ENCODE measurements at regions not wholly inside any gene's neighbourhood (a gene's known extent, or its start where the extent isn't known, plus 50 kb on each side); places are given as distances from the start of the nearest gene placed in this dataset.

DNA sequence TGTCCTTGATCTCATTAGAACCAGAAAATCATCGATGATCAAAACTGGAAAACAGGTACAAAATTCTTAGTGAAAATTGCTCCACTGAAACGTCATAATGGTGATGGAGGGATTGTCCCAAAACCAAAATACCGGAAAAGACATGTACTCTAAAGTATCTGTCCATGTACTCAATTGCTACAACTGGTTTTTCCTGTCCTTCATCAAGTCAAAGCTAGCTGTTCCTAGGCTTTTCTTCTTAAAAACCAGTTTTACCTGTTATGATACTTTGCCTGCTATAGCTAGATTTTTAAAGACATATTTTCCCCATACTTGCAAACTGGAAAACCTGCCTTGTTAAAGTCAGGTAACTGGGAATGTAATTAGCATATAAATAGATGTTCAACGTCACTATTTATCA is 50.5 kb upstream of the LRRC1 start:
- no peaks in the 10 kb centered on the region for H3K9me3 ChIP-seq (ENCODE audit: control insufficient read depth in 1 of 2, low read length in 2 of 2)
- H3K4me3 ChIP-seq (ENCODE audit: low read depth in 1 of 2, low read length in 2 of 2): no peak overlapping the region
- H3K36me3 ChIP-seq (ENCODE audit: control insufficient read depth in 1 of 2, insufficient read depth in 2 of 2, low read length in 2 of 2): no peaks in the 10 kb centered on the region
- H3K27ac ChIP-seq (ENCODE audit: low read length): no peak overlapping the region
- no peaks in the 10 kb centered on the region for H3K4me1 ChIP-seq (ENCODE audit: control insufficient read depth in 1 of 2, insufficient read depth in 2 of 2, low read length in 2 of 2)
- H3K27me3 ChIP-seq (ENCODE audit: low read depth, low read length): no peaks in the 10 kb centered on the region

DNA sequence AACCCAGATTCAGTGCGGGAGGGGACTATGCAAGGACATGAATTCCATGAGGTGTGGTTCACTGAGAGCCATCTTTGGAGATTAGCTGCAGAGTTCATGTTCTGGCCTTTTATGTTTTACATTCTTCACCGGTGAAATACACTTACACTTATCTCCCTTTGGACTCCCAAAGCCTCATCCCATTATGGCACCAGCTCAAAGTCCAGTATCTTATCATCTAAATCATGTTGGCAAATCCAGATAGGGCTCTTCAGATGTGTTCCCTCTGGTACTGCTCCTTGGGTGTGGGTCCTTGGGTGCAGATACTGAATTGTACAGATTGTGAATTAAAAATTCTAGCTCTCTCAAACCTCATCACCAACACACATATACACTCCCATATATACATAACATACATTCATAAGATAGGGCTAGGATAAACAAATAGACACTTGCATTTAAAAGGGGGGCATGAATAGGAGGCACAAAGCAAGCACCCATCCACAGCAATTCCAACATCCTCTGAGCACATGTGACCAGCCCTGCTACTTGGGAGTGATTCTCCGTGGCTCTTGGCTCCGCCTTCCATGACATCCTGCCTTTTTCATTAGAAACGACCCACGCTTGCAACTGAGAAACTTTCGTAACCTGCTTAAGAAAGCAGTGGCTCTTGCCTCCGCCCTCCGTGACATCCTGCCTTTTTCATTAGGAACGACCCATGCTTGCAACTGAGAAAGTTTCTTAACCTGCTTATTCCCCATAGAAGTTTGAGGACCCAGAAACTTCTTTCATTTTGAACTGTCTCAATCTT is 53.6 kb upstream of the LRRC1 start:
- Histone ChIP-seq H3K4me3 (ENCODE audit: low read depth in 1 of 2, low read length in 2 of 2) (no peak overlapping the region), H3K9me3 (ENCODE audit: control insufficient read depth in 1 of 2, low read length in 2 of 2) (no peaks in the 10 kb centered on the region), H3K4me1 (ENCODE audit: control insufficient read depth in 1 of 2, insufficient read depth in 2 of 2, low read length in 2 of 2) (no peaks in the 10 kb centered on the region), H3K27me3 (ENCODE audit: low read depth, low read length) (no peaks in the 10 kb centered on the region), H3K27ac (ENCODE audit: low read length) (no peak overlapping the region), H3K36me3 (ENCODE audit: control insufficient read depth in 1 of 2, insufficient read depth in 2 of 2, low read length in 2 of 2) (no peaks in the 10 kb centered on the region)

DNA sequence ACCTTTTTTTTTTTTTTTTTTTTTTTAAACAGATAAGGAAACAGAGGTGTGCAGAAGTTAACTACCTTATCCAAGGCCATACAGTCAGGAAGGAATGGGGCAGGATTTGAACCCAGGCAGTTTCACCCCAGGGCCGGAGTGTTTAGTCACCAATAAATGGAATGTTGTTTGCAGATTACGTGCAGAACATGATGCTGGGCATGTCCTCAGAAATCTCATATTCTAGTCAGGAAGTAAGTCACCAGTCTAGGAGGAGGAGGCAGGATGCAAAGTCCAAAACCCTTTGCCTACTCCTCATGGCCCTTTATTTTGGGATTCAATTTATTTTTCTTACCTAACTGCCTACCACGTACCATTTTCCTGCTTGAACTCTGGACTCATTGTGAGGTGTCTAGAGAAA is 57.1 kb upstream of the LRRC1 start:
- Histone ChIP-seq H3K27me3 (ENCODE audit: low read depth, low read length) (no peaks in the 10 kb centered on the region), H3K27ac (ENCODE audit: low read length) (no peak overlapping the region), H3K4me1 (ENCODE audit: control insufficient read depth in 1 of 2, insufficient read depth in 2 of 2, low read length in 2 of 2) (no peaks in the 10 kb centered on the region), H3K4me3 (ENCODE audit: low read depth in 1 of 2, low read length in 2 of 2) (no peak overlapping the region), H3K36me3 (ENCODE audit: control insufficient read depth in 1 of 2, insufficient read depth in 2 of 2, low read length in 2 of 2) (no peaks in the 10 kb centered on the region), H3K9me3 (ENCODE audit: control insufficient read depth in 1 of 2, low read length in 2 of 2) (no peaks in the 10 kb centered on the region)

DNA sequence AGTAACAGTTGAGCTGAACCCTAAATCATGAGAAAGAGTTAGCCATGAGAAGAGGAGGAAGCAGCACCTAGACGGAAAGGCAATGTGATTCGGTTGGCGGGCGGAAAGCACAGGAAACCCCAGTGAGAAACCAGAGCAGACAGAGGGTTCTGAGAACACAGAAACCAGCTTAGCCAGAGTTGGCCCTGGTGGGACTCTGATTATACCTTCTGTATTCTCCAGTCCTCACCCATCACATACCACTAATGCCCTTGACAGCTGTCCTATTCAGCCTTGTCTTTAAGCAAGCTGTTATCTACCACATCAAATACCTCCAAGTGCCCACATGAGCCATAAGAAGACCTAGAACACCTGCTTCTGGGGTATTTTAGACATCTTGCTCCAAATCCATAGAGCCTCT is 58.9 kb upstream of the LRRC1 start:
- Histone ChIP-seq H3K27ac (ENCODE audit: low read length) (no peak overlapping the region), H3K4me3 (ENCODE audit: low read depth in 1 of 2, low read length in 2 of 2) (no peak overlapping the region), H3K27me3 (ENCODE audit: low read depth, low read length) (no peaks in the 10 kb centered on the region), H3K4me1 (ENCODE audit: control insufficient read depth in 1 of 2, insufficient read depth in 2 of 2, low read length in 2 of 2) (no peaks in the 10 kb centered on the region), H3K9me3 (ENCODE audit: control insufficient read depth in 1 of 2, low read length in 2 of 2) (no peaks in the 10 kb centered on the region), H3K36me3 (ENCODE audit: control insufficient read depth in 1 of 2, insufficient read depth in 2 of 2, low read length in 2 of 2) (no peaks in the 10 kb centered on the region)

DNA sequence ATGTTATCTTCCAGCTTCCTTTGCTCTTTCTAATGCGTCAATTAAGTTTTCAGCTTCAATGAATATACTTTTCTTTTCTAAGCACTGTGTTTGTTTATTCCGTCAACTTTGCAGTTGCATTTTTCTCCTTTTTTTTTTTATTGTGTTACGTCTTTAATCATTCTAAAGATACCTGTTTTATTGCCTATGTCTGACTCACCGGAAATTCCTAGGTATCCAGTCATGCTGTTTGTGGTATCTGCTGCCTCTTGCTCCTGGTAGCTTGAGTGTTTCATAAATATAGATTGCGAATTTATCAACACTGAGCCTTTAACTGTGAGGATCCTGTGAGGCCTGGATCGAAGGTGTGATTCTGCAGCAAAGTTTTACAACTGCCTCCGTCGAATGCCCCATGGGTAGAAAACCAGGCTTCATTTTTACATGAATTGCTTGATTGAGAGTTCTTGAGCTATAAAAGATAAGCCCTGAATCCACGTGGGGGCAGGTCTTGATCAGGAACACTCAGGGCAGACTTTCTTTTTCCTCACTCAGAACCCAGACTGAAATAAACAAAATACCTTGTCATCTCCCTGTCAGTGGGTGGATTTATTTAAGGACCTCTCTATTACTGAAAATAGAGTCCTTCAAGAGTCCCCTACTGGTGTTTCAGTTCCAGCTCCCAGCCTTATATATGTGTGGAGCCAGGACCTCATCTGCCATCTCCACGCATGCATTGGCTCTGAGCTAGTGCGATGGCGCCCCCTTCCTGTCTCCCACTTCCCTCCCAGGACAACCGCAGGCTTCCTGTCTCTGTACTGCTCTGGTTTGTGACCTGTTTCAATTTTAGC is 60.1 kb upstream of the LRRC1 start:
- Histone ChIP-seq H3K36me3 (ENCODE audit: control insufficient read depth in 1 of 2, insufficient read depth in 2 of 2, low read length in 2 of 2) (no peaks in the 10 kb centered on the region), H3K4me3 (ENCODE audit: low read depth in 1 of 2, low read length in 2 of 2) (no peak overlapping the region), H3K9me3 (ENCODE audit: control insufficient read depth in 1 of 2, low read length in 2 of 2) (no peaks in the 10 kb centered on the region), H3K27ac (ENCODE audit: low read length) (no peak overlapping the region), H3K27me3 (ENCODE audit: low read depth, low read length) (no peaks in the 10 kb centered on the region), H3K4me1 (ENCODE audit: control insufficient read depth in 1 of 2, insufficient read depth in 2 of 2, low read length in 2 of 2) (no peaks in the 10 kb centered on the region)

DNA sequence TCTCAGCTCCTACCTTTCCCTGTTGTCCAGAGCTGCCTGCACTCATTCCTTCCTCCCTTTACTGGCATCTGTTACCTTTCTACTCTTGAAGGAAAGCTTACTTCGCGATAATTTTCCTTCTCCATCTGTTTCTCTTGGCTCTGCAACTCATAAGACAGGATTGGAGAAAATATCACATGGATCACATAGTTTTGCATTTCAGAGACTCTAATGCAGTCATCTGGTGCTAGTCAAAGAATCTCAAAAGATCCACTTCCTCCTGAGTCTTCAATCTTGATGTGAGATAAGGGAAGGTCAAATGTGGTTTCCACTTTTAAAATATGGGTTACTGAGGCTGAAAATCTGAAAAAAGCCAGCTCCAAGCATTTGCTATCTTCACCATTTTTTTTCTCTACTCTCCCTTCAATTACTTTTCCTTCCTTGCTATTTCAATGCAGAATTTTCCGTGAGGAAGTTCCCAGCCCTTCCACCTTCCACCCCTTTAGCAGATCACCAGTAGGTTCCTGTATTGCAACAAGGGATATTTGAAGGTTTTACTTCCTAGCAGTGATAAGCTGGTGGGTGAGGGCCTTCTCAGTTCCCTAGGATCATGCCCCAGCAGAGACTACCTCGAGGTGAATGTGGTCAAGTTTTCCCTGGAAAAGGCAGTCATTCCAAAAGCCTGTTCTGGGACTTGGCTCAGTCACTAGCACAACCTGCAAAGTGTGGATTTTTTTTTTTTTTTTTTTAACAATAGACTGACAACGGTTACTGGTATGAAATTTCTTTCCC is 62.8 kb upstream of the LRRC1 start:
- Histone ChIP-seq H3K4me1 (ENCODE audit: control insufficient read depth in 1 of 2, insufficient read depth in 2 of 2, low read length in 2 of 2) (peaks cover 0 to 4% of the 10 kb centered on the region in 2 donors), H3K36me3 (ENCODE audit: control insufficient read depth in 1 of 2, insufficient read depth in 2 of 2, low read length in 2 of 2) (no peaks in the 10 kb centered on the region), H3K27ac (ENCODE audit: low read length) (no peak overlapping the region), H3K4me3 (ENCODE audit: low read depth in 1 of 2, low read length in 2 of 2) (no peak overlapping the region), H3K27me3 (ENCODE audit: low read depth, low read length) (no peaks in the 10 kb centered on the region), H3K9me3 (ENCODE audit: control insufficient read depth in 1 of 2, low read length in 2 of 2) (no peaks in the 10 kb centered on the region)

DNA sequence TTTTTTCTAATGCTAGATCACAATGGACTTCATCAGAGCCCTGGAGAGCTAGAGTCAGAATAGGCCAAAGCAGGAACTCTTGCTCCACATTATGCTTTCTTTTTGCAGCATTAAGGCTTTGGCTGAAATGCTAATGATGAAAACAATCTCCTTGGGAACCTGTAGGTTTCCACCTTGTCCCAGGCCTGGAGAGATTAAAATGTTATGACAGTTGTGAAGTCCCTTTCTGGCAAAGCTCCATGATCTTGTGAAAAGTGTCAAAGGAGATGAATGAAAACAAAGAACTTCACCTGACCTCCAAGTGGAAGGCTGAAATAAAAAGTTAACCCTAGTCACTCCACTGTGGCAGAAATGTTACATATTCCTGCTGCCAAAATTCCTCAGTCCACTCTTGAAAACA is 64.0 kb upstream of the LRRC1 start:
- peaks cover 0 to 4% of the 10 kb centered on the region in 2 donors for H3K4me1 ChIP-seq (ENCODE audit: control insufficient read depth in 1 of 2, insufficient read depth in 2 of 2, low read length in 2 of 2)
- no peaks in the 10 kb centered on the region for H3K9me3 ChIP-seq (ENCODE audit: control insufficient read depth in 1 of 2, low read length in 2 of 2)
- no peak overlapping the region for H3K27ac ChIP-seq (ENCODE audit: low read length)
- H3K27me3 ChIP-seq (ENCODE audit: low read depth, low read length): no peaks in the 10 kb centered on the region
- H3K4me3 ChIP-seq (ENCODE audit: low read depth in 1 of 2, low read length in 2 of 2): no peak overlapping the region
- H3K36me3 ChIP-seq (ENCODE audit: control insufficient read depth in 1 of 2, insufficient read depth in 2 of 2, low read length in 2 of 2): no peaks in the 10 kb centered on the region

DNA sequence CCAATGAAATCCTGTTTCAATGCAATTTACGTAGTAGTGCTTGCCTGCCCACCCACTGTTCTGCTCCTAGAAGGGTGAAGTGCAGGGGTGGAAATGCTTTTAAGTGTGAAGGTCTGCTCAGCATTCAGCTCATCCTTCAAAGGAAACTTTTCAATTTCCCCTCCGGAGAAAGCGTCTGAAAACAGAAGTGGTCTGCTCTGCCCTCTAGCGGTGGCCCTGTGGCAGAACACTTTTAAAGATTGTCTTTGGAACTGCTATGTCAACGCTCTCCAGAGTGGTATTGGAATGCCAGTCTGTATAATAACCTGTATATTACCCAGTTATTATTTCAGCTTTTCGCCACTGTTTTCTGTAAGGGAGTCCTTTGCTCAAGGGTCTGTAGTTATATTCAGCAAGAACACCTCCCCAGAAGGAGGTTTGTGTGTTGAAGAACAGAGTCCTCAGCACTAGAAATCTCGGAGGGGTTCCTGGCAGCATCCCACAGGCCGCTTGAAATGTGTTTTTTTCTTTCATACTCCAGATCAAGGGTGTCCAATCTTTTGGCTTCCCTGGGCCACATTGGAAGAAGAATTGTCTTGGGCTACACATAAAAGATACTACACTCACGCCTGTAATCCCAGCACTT is 63.1 kb upstream of the KLHL31 start:
- Histone ChIP-seq H3K36me3 (ENCODE audit: control insufficient read depth in 1 of 2, insufficient read depth in 2 of 2, low read length in 2 of 2) (no peaks in the 10 kb centered on the region), H3K27me3 (ENCODE audit: low read depth, low read length) (no peaks in the 10 kb centered on the region), H3K9me3 (ENCODE audit: control insufficient read depth in 1 of 2, low read length in 2 of 2) (no peaks in the 10 kb centered on the region), H3K27ac (ENCODE audit: low read length) (no peak overlapping the region), H3K4me1 (ENCODE audit: control insufficient read depth in 1 of 2, insufficient read depth in 2 of 2, low read length in 2 of 2) (peaks cover 0 to 4% of the 10 kb centered on the region in 2 donors), H3K4me3 (ENCODE audit: low read depth in 1 of 2, low read length in 2 of 2) (peak overlapping the region; percentile 10 to 45)

DNA sequence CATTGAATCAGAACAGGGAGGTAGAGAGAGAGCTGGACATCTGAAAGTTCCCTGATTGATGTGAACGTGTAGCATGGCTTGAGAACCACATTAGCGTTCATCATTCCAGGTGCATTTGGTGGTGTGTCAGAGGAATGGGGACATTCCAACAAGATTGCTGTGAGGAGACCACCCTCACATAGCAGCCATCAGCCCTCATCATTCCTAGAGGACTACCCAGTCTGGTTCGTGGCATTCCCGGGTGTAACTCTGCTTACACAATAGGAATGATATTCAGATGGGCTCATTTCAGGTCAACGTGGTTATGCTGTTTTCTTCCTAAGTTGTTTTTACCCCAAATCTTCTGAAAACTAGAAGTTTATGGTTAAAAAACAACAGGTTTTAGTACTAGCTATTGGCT is 62.2 kb upstream of the KLHL31 start:
- Histone ChIP-seq H3K4me1 (ENCODE audit: control insufficient read depth in 1 of 2, insufficient read depth in 2 of 2, low read length in 2 of 2) (peaks cover 0 to 4% of the 10 kb centered on the region in 2 donors), H3K9me3 (ENCODE audit: control insufficient read depth in 1 of 2, low read length in 2 of 2) (no peaks in the 10 kb centered on the region), H3K27me3 (ENCODE audit: low read depth, low read length) (no peaks in the 10 kb centered on the region), H3K27ac (ENCODE audit: low read length) (no peak overlapping the region), H3K4me3 (ENCODE audit: low read depth in 1 of 2, low read length in 2 of 2) (no peak overlapping the region), H3K36me3 (ENCODE audit: control insufficient read depth in 1 of 2, insufficient read depth in 2 of 2, low read length in 2 of 2) (no peaks in the 10 kb centered on the region)

DNA sequence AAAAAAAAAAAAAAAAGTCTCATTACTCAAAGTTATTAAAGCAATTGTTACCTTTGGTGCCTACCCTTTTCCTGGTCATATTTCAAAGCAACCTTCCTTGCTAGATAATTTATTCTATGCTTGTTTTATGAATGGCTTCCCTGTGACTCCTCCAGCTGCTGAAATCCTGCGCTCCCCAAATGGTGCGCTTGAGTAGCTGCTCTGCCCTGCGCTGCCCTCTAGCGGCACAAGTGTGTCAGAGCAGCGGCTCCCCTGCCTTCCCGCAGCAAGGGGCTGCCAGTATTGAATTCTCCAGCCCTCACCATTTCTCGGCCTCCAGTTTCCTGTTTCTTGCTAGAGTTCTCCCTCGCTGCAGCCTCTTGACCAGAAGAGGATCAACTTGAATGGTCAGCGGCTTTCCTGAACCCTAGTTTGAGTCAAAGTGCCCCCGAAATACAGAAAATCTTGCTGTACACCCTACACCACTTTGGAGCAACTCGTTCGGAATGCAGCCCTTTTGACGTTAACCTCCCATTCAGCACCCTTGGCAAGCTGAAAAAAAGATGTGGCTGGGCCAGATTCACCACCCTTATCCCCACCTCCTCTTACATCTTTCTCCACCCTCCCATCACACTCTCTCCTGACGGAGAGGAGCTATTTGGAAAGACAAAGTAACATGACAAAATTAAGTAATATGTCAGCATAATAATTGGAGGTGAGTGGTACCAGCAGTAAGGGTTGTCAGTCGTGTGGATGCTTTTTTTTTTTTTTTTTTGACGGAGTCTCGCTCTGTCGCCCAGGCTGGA is 60.4 kb upstream of the KLHL31 start:
- peaks cover 0 to 4% of the 10 kb centered on the region in 2 donors for H3K4me1 ChIP-seq (ENCODE audit: control insufficient read depth in 1 of 2, insufficient read depth in 2 of 2, low read length in 2 of 2)
- no peaks in the 10 kb centered on the region for H3K36me3 ChIP-seq (ENCODE audit: control insufficient read depth in 1 of 2, insufficient read depth in 2 of 2, low read length in 2 of 2)
- no peaks in the 10 kb centered on the region for H3K27me3 ChIP-seq (ENCODE audit: low read depth, low read length)
- no peaks in the 10 kb centered on the region for H3K9me3 ChIP-seq (ENCODE audit: control insufficient read depth in 1 of 2, low read length in 2 of 2)
- no peak overlapping the region for H3K4me3 ChIP-seq (ENCODE audit: low read depth in 1 of 2, low read length in 2 of 2)
- no peak overlapping the region for H3K27ac ChIP-seq (ENCODE audit: low read length)
